DND-41 (cell line): ENCODE measurements at regions not wholly inside any gene's neighbourhood (a gene's known extent, or its start where the extent isn't known, plus 50 kb on each side); places are given as distances from the start of the nearest gene placed in this dataset.

Experiments
- EZH2 ChIP-seq: IDR thresholded peaks from 3 replicates; pipeline ENCODE4 v1.6.1; 2012; ENCODE audit warnings: borderline replicate concordance, low read depth, mild to moderate bottlenecking, moderate library complexity, low read length, inconsistent platforms; ENCODE audit not compliant: severe bottlenecking
- TF ChIP-seq, protein P1 (sequence below): IDR thresholded peaks from 2 replicates; pipeline ENCODE4 v1.5.1; 2012; ENCODE audit warnings: borderline replicate concordance, low read length, moderate library complexity, mild to moderate bottlenecking; ENCODE audit not compliant: poor library complexity, severe bottlenecking; ENCODE audit errors: extremely low read depth

DNA sequence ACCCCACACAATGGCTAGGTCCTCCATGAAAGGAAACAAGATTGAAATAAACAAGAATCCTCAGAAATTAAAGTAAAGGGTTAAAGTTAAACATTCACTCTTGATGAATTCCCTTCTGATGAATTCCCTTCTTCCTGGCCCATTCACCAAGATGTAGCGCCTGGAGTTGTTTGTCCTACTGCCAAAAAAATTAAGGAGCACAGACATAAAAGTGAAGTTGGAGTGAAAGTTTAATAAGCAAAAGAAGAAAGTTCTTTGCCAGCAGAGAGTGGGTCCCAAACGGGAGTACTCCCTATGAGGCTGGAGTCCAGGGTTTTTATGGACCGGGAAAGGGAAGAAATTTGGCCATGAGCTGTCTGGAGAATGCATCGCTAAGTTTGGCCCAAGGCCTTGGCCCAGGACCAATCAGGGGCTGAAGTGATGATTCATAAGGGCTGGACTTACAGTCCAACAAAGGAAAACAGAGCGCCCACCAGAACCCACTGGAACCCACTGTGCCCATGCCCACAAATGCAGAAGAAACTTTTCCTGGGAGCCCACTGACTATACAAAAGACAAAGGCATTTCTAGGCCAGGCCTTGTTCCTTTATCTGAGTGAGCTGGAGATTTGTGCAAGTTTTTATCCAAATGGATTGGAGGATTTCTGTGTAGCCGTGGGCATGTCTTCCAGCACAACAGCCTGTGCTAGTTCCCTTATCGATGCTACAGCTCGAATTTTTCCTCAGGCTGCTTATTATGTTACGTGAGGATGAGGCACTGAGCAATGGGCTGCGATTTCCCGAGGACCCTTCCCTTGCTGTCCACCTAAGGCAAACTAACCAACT, 1561.6 kb downstream of the OTOL1 start:
- TF ChIP-seq, protein P1, sequence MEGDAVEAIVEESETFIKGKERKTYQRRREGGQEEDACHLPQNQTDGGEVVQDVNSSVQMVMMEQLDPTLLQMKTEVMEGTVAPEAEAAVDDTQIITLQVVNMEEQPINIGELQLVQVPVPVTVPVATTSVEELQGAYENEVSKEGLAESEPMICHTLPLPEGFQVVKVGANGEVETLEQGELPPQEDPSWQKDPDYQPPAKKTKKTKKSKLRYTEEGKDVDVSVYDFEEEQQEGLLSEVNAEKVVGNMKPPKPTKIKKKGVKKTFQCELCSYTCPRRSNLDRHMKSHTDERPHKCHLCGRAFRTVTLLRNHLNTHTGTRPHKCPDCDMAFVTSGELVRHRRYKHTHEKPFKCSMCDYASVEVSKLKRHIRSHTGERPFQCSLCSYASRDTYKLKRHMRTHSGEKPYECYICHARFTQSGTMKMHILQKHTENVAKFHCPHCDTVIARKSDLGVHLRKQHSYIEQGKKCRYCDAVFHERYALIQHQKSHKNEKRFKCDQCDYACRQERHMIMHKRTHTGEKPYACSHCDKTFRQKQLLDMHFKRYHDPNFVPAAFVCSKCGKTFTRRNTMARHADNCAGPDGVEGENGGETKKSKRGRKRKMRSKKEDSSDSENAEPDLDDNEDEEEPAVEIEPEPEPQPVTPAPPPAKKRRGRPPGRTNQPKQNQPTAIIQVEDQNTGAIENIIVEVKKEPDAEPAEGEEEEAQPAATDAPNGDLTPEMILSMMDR, result no peak
- TF ChIP-seq EZH2, result no peak
